Body of pancreas (tissue), 4 donors: ENCODE measurements at regions not wholly inside any gene's neighbourhood (a gene's known extent, or its start where the extent isn't known, plus 50 kb on each side); places are given as distances from the start of the nearest gene placed in this dataset.

ENCODE experiments used
- ATAC-seq: fragments of 150-250 bp; one replicate; pipeline ENCODE4 v1.9.1; 2016
- DNase-seq, 4 donors: peaks; one replicate each; pipeline ENCODE4 v3.0.0-alpha.2; 2019
- H3K27ac ChIP-seq, 4 donors: fragments of 200-600 bp; sonication (generic); 1 replicate in 3 of 4; 2 replicates in 1 of 4; pipeline versions ENCODE4 v1.5.1 to v1.6.1; 2016 to 2019; ENCODE audit warnings: mild to moderate bottlenecking in 1 of 4, mixed read lengths in 1 of 4, moderate library complexity in 1 of 4
- H3K27me3 ChIP-seq, 2 donors: fragments of 200-600 bp; sonication (generic); one replicate each; pipeline ENCODE4 v1.6.0; 2016; ENCODE audit warnings: mild to moderate bottlenecking in 1 of 2
- H3K36me3 ChIP-seq, 2 donors: fragments of 200-600 bp; sonication (generic); replicated peaks in 1 of 2; 2 replicates each; pipeline ENCODE4 v1.5.1; 2016; ENCODE audit warnings: low read depth in 2 of 2; ENCODE audit not compliant: insufficient read depth in 1 of 2
- H3K4me1 ChIP-seq: fragments of 200-600 bp; sonication (generic); one replicate; pipeline ENCODE4 v1.6.0; 2016
- H3K4me3 ChIP-seq, 2 donors: fragments of 200-600 bp; sonication (generic); 1 replicate in 1 of 2; 2 replicates in 1 of 2; pipeline ENCODE4 v1.5.1; 2016 to 2019
- H3K9me3 ChIP-seq, 3 donors: fragments of 200-600 bp; sonication (generic); 1 replicate in 2 of 3; 2 replicates in 1 of 3; pipeline ENCODE4 v1.5.1; 2016
- POLR2A ChIP-seq, 3 donors: fragments of 450-650 bp; IDR thresholded peaks; one replicate each; pipeline ENCODE4 v1.6.1; 2016; ENCODE audit warnings: antibody characterized with exemption in 3 of 3, mild to moderate bottlenecking in 2 of 3
- WGBS, 2 donors: methylation state at CpG; one replicate each; pipeline ENCODE4 v1.1.5; 2017; 5-methylcytosine and 5-hydroxymethylcytosine counted together
- intact Hi-C: fragments of 100-400 bp; cut with DNase I; formaldehyde crosslinking; loops from one replicate; pipeline ENCODE4 v1.15.1; 2023
- TF ChIP-seq, protein P1 (sequence below), 7 experiments: fragments of 450-650 bp in 4 of 7; fragments of 200-600 bp in 3 of 7; sonication (generic) in 3 of 7; IDR thresholded peaks; one replicate each; pipeline ENCODE4 v1.5.1; 2016 to 2019; ENCODE audit warnings: antibody characterized with exemption in 7 of 7

GRCh38 chr13:68417801-68418200 lies 1187.7 kb upstream of the PCDH9 start:
- H3K36me3 ChIP-seq = no peaks in the 10 kb centered on the region
- TF ChIP-seq POLR2A (IDR thresholded peaks at IDR 0.05) = no peak
- TF ChIP-seq, protein P1, sequence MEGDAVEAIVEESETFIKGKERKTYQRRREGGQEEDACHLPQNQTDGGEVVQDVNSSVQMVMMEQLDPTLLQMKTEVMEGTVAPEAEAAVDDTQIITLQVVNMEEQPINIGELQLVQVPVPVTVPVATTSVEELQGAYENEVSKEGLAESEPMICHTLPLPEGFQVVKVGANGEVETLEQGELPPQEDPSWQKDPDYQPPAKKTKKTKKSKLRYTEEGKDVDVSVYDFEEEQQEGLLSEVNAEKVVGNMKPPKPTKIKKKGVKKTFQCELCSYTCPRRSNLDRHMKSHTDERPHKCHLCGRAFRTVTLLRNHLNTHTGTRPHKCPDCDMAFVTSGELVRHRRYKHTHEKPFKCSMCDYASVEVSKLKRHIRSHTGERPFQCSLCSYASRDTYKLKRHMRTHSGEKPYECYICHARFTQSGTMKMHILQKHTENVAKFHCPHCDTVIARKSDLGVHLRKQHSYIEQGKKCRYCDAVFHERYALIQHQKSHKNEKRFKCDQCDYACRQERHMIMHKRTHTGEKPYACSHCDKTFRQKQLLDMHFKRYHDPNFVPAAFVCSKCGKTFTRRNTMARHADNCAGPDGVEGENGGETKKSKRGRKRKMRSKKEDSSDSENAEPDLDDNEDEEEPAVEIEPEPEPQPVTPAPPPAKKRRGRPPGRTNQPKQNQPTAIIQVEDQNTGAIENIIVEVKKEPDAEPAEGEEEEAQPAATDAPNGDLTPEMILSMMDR (IDR thresholded peaks at IDR 0.05) = no peak
- no peak for ATAC-seq
- no peaks in the 10 kb centered on the region for H3K27me3 ChIP-seq
- DNase-seq = no peak
- WGBS, 2 donors = 60 to 64% methylated on average over 3 of the region's 3 CpGs
- no peak overlapping the region for H3K27ac ChIP-seq
- H3K4me3 ChIP-seq = no peak overlapping the region
- H3K9me3 ChIP-seq = no peaks in the 10 kb centered on the region
- H3K4me1 ChIP-seq = no peaks in the 10 kb centered on the region
- intact Hi-C loops = no loop called here

DNA sequence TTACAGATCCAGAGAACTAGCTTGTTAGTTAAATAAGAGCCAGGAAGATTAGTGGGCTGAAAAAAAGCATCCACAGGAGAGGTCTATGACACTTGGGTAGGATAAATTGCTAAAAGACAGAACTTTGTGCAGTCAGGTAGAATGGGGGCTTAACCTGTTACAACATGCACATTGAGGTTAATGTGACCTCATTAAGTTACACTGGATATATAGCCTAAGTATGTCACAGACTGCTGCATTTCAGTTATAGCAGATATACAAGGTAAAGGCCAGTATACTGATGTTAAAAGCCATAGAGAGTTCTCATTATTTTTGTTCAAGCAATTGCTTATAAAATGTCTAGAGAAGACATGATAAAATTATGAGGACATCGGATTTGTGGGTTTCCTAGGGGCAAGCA lies 1179.9 kb upstream of the PCDH9 start:
- Histone ChIP-seq H3K27ac (no peak overlapping the region), H3K4me1 (no peaks in the 10 kb centered on the region), H3K9me3 (no peaks in the 10 kb centered on the region), H3K36me3 (no peaks in the 10 kb centered on the region), H3K4me3 (no peak overlapping the region), H3K27me3 (no peaks in the 10 kb centered on the region)
- 59 to 71% methylated on average over 1 of the region's 1 CpG for WGBS, 2 donors
- TF ChIP-seq POLR2A (IDR thresholded peaks at IDR 0.05) = no peak
- TF ChIP-seq, protein P1 (IDR thresholded peaks at IDR 0.05) = no peak
- intact Hi-C loops = no loop called here
- ATAC-seq = no peak
- DNase-seq = no peak

DNA sequence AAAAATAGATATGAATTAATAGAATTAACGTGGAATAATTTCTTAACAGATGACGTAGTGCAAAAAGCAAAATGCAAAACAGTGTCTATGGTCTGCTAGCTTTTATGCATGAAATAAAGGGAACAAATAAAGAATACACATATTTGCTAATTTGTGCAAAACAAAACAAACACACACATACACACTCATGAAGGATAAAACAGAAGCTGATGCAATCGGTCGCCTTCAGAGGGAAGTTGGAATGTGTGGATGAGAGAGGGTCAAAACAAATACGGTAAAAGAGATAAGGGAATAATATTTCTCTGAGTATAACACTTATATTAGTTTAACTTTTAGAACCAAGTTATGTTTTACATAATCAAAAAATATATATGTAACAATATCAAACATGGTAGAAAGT lies 1160.9 kb upstream of the PCDH9 start:
- H3K36me3 ChIP-seq = no peaks in the 10 kb centered on the region
- no peak for TF ChIP-seq POLR2A (IDR thresholded peaks at IDR 0.05)
- TF ChIP-seq, protein P1 (IDR thresholded peaks at IDR 0.05) = no peak
- no peak for DNase-seq
- no peak for ATAC-seq
- no peaks in the 10 kb centered on the region for H3K9me3 ChIP-seq
- H3K4me3 ChIP-seq = no peak overlapping the region
- whole genome bisulfite sequencing, 2 donors = 76 to 77% methylated on average over 5 of the region's 5 CpGs
- intact Hi-C loops = no loop called here
- no peaks in the 10 kb centered on the region for H3K27me3 ChIP-seq
- H3K4me1 ChIP-seq = no peaks in the 10 kb centered on the region
- no peak overlapping the region for H3K27ac ChIP-seq

DNA sequence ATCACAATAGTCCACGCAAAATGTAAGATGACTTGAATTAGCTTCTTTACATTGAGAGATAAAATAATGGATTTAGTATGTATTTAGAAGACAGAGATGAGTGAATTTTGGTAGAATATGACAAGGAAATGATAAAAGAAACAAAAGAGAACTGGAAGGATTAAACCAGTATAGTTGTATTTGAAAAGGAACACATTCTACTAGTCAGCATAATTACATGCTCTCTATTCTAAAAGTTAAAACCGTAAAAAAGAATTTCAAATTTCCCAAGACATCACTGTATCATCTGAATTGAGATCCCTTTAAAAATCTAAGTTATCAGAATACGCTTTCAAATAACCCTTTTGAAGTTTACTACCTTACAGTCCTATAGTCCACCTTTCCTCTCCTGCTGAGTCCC lies 1156.7 kb upstream of the PCDH9 start:
- Histone ChIP-seq H3K27me3 (no peaks in the 10 kb centered on the region), H3K4me3 (no peak overlapping the region), H3K4me1 (no peaks in the 10 kb centered on the region), H3K27ac (no peak overlapping the region), H3K36me3 (no peaks in the 10 kb centered on the region), H3K9me3 (no peaks in the 10 kb centered on the region)
- intact Hi-C loops = no loop called here
- ATAC-seq (no peak), DNase-seq (no peak)
- 85 to 89% methylated on average over 3 of the region's 3 CpGs for WGBS, 2 donors
- TF ChIP-seq, protein P1 (IDR thresholded peaks at IDR 0.05) = no peak
- no peak for TF ChIP-seq POLR2A (IDR thresholded peaks at IDR 0.05)

DNA sequence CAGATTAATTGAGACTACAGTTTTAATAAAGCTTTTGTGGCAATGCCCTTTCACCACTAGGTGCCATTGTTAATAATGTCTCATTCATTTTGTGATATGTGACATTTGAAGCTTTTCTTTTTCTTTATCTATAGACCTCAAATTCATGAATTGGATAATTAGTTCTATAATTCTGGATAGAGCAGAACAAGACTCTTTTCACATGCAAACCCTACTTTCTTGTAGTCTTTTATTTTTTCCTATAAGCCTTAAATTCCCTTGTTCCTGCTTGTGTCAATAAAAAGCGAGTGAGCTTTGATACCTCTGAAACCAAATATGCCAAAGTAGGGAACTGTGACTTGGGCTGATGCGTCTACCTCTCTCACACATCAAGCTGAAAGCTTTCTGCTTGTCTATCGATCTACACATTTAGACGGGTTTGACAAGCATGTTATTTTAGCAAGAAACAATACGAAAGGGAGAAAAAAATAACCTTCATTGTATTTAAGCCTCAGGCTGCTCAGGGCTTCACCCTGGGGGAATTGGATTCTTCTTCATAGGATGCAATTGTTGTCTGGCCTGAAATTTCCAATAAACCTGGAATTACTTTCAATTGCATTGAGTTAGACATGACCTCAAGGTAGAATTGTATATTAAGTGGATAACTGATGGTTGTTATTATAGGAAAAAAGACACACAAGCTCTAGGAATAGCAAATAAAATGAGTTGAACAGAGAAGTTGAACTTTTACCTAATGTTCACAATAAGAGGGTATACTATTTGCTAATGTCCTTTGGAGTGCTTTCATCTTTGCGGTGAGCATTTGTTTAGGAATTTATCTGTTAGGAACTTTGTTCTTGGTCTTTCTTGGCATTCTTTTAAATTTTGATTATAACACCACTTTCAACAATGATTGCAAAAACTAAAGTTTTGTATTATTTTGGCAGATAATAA lies 1150.2 kb upstream of the PCDH9 start:
- Histone ChIP-seq H3K4me1 (no peaks in the 10 kb centered on the region), H3K4me3 (no peak overlapping the region), H3K27me3 (no peaks in the 10 kb centered on the region), H3K27ac (no peak overlapping the region), H3K9me3 (no peaks in the 10 kb centered on the region), H3K36me3 (no peaks in the 10 kb centered on the region)
- no peak for TF ChIP-seq POLR2A (IDR thresholded peaks at IDR 0.05)
- TF ChIP-seq, protein P1 (IDR thresholded peaks at IDR 0.05) = no peak
- DNase-seq = no peak
- intact Hi-C loops = no loop called here
- 28 to 37% methylated on average over 6 of the region's 6 CpGs for WGBS, 2 donors
- no peak for ATAC-seq
